ENCODE measurements at regions not wholly inside any gene's neighbourhood (a gene's known extent, or its start where the extent isn't known, plus 50 kb on each side); places are given as distances from the start of the nearest gene placed in this dataset.
A peak's percentile ranks its signal among the peaks of the same experiment; 100 is the strongest.
"Not testable (repeated sequence)": the region's sequence is repeated elsewhere in the genome, so short reads cannot be mapped to it uniquely, and the experiment has no call there.

DNA sequence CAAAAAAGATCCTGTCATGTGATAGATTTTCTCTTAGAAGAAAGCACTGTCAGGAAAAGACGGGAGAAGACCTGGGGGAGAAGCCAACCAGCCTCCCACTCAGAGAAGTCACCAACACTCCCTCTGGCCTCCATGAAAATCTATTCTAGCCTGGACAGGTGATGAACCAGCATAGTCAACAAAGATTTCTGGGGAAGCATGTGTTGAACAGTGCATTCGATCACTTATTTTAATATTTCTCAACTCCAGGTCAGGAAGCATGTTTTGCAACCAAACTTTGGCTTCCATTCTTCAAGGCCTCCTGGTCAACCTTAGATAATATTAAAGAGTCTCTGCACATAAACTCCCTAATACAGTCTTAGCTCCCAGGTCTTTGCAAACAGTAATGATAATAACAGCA, 74.7 kb upstream of the ERCC4 start:
- no peak for DNase-seq (ENCODE audit: low read depth in 4 of 4, low spot score in 3 of 4)

DNA sequence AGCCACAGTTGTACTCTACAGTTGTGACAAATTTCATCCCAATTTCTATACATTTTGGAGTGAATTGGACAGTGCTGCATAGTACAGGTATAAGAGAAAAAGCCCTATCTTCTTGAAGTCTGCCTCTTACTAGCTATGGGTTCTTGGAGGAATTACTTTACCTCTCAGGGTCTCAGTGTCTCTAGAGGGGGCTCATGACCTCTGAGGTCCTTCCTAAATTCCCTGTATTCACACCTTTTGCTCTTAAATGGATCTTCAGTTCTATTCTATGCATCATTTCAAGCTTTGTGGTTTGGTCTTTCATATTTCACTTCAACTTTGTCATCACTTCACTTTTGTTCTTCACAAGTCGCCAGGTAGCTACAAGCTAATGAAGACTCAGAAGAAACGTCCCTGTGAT, 71.2 kb upstream of the ERCC4 start:
- no peak for DNase-seq (ENCODE audit: low read depth in 4 of 4, low spot score in 3 of 4)

DNA sequence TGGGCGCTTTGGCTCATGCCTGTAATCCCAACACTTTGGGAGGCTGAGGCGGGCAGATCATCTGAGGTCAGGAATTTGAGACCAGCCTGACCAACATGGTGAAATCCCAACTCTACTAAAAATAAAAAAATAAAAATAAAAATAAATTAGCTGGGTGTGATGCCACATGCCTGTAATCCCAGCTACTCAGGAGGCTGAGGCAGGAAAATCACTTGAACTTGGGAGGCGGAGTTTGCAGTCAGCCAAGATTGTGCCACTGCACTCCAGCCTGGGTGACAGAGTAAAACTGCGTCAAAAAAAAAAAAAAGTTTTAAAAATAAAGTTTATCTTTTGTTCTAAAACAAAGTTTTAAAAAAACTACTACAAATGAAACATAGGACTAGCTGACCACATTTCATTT, 69.8 kb upstream of the ERCC4 start:
- not testable (repeated sequence) for DNase-seq (ENCODE audit: low read depth in 4 of 4, low spot score in 3 of 4)

DNA sequence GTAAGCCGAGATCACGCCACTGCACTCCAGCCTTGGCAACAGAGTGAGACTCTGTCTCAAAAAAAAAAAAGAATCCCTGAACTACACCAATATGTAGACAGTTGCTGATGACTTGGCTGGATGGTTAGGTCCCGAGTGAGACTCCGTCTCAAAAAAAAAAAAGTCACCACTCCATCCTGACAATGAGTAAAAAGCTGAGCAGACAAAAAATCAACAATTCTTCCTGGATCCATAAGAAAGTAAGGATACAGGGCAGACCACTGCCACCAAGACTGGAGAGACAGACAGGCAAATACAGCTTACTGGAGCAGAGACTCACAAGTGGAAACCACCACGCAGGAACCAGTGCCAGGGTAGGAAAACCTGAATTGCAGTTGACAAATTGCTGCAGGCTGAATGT, 67.1 kb upstream of the ERCC4 start:
- DNase-seq (ENCODE audit: low read depth in 4 of 4, low spot score in 3 of 4), result no peak

DNA sequence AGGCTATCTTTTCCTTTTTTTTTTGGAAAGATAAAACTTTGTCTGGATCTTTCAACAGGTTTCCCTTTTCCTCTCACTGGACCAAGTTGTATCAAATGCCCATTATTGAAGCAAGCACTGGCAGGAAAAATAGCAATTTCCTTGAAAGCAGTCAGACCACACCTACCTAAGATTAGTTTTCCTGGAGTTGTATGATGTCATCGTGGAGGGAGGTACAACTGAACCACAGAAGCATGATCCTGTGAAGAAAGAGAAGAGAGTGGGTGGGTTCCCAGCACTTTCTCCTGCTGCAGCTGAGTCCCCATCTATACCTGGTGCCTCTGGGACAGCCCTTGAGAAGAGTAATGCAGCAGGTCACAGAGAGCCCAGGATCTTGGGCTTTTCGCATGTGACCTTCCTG, 63.6 kb upstream of the ERCC4 start:
- DNase-seq (ENCODE audit: low read depth in 4 of 4, low spot score in 3 of 4), result no peak

DNA sequence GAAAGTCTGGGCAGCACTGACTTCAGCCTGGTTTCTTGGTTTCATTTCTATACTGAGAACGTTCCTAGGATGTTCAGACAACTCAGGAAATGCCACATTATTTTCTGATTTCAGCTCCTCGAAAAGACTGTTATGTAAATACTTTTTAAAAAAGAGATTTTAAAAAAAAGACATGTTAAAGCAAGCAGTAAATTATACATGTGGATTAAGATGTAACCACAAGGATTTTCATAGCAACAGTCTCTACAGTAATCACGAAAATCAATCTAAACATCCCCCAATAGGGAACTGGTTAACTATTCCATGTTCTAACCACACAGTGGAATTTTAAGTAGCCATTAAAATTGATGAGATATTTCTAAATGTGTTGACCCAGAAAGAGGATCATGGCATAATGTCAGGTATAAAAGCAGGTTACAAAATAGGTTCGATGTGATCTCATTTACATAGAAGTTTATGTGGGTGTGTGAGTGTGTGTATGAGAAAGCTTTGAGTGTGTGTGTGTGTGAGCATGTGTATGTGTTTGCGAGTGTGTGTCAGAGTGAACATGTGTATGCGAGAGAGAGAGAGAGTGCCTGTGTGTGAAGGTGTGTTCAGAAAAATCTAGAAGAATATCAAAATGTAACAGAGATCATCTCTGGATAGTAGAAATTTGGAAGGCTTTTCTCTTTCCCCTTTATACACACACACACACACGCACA, 63.0 kb upstream of the ERCC4 start:
- DNase-seq (ENCODE audit: low read depth in 4 of 4, low spot score in 3 of 4), result no peak

DNA sequence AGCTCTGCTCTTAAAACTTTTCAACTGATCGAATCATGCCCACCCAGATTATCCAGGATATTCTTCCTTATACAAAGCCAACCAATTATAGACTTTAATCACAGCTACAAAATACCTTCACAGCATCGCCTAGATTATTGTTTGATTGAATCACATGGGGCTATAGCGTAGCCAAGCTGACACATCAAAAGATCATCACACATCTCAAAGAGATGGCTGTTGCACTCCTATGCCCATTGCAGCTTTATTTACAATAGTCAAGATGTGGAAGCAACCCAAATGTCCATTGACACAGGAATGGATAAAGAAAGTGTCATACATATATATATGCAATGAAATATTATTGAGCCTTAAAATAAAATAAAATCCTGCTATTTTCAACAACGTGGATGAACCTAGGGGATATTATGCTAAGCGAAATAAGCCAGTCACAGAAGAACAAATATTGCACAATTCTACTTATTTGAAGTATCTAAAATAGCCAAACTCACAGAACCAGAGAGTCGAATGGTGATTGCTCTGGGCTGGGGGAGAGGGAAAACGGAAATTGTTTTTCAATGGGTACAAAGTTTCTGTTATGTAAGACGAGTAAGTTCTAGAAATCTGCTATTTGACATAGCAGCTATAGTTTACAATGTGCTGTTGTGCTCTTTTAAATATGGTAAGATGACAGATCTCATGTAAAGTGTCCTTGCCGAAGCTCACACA, 60.9 kb upstream of the ERCC4 start:
- no peak for DNase-seq (ENCODE audit: low read depth in 4 of 4, low spot score in 3 of 4)

DNA sequence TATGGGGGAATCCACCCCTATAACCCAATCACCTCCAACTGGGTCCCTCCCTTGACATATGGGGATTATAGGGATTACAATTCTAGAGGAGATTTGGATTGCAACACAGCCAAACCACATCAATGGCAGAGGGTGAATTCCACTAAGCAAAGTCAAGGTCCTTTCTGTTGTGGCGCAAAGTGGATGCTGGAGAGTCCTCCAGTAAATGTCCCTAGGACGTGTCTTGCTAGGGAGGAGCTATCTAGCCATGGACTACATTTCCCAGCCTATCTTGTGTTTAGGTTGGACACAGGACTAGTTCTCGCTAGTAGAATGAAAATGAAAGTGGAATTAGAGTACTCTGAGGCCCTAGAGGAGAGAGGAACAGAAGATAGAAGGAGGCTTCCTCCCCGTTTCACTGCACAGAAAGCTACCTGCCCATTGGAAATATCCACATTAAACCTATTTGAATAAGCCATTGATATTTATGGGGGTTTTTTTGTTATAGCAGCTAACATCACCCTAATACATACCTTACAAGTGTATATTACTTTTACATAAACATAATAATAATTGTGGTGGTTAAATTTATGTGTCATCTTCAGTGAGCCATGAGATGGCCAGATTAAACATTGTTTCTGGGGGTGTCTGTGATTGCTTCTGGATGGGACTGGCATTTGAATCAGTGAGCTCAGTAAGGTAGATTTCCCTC, 56.7 kb upstream of the ERCC4 start:
- no peak for DNase-seq (ENCODE audit: low read depth in 4 of 4, low spot score in 3 of 4)

DNA sequence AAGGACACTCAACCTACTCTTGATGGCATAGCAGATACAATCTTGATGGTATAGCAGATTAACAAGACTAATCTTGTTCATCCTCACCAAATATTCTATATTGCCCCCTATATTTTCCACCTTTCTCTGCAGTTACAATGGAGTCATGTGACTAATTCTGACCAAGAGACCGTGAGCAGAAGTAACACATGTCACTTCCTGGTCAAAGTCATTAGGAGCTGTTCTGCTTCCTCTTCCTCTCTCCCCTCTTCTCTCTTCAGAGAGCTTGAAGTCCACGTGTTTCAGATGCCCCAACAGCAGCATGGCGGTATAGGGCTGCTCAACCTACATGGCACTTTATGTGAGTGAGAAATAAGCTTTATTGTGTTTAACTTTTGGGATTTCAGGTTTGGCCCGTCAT, 55.3 kb upstream of the ERCC4 start:
- DNase-seq (ENCODE audit: low read depth in 4 of 4, low spot score in 3 of 4), result no peak

DNA sequence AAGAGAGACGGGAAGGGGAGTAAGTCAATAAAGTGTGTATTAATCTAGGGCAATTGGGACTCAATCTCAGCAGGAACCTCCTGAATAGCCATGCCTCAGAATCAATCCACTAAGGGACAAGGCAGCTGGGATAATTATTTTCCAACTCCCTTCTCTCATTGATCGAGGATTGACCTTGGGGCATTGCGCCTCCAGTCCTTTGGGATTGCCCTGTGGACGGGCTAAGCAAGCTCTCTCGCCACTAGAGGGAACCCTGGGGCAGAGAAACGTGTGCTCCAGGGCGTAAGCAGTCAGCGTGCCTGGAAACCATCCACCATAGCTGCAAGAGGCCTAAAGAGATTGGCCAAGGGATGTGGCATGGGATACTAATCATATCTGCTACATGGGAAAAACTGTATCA, 53.9 kb upstream of the ERCC4 start:
- peak; percentile 18 to 38 (median 36) for DNase-seq (ENCODE audit: low read depth in 4 of 4, low spot score in 3 of 4)
